Spleen (tissue), 11 donors: ENCODE measurements at regions not wholly inside any gene's neighbourhood (a gene's known extent, or its start where the extent isn't known, plus 50 kb on each side); places are given as distances from the start of the nearest gene placed in this dataset.
A peak's percentile ranks its signal among the peaks of the same experiment; 100 is the strongest.

Source experiments
- DNase-seq: peaks from one replicate; pipeline ENCODE4 v3.0.0-alpha.2; 2020
- H3K27ac ChIP-seq, 8 donors: fragments of 200-600 bp; sonication (generic) in 7 of 8; 1 replicate in 4 of 8; 2 replicates in 4 of 8; pipeline versions ENCODE4 v1.5.0 to v1.8.0; 2016 to 2021; ENCODE audit warnings: inconsistent platforms in 4 of 8, mild to moderate bottlenecking in 4 of 8, moderate library complexity in 1 of 8
- H3K27me3 ChIP-seq, 7 donors: fragments of 200-600 bp; sonication (generic) in 6 of 7; replicated peaks in 1 of 7; 1 replicate in 4 of 7; 2 replicates in 3 of 7; pipeline versions ENCODE4 v1.5.0 to v1.8.0; 2016 to 2021; ENCODE audit warnings: inconsistent platforms in 3 of 7, mild to moderate bottlenecking in 1 of 7
- H3K36me3 ChIP-seq, 6 donors: fragments of 200-600 bp; sonication (generic) in 5 of 6; 1 replicate in 4 of 6; 2 replicates in 2 of 6; pipeline versions ENCODE4 v1.5.0 to v1.8.0; 2016 to 2021; ENCODE audit warnings: inconsistent platforms in 2 of 6
- H3K4me1 ChIP-seq, 6 donors: fragments of 200-600 bp; sonication (generic) in 5 of 6; 1 replicate in 3 of 6; 2 replicates in 3 of 6; pipeline versions ENCODE4 v1.5.0 to v1.8.0; 2016 to 2021; ENCODE audit warnings: inconsistent platforms in 3 of 6
- H3K4me3 ChIP-seq, 8 donors: fragments of 200-600 bp; sonication (generic) in 7 of 8; 1 replicate in 4 of 8; 2 replicates in 4 of 8; pipeline versions ENCODE4 v1.5.0 to v1.8.0; 2016 to 2021; ENCODE audit warnings: inconsistent platforms in 4 of 8, mild to moderate bottlenecking in 4 of 8, moderate library complexity in 2 of 8
- H3K9me3 ChIP-seq, 8 donors: fragments of 200-600 bp; sonication (generic) in 7 of 8; 1 replicate in 4 of 8; 2 replicates in 4 of 8; pipeline versions ENCODE4 v1.5.0 to v1.8.0; 2016 to 2021; ENCODE audit warnings: inconsistent platforms in 4 of 8
- POLR2A ChIP-seq, 3 donors: fragments of 450-650 bp; IDR thresholded peaks; one replicate each; pipeline ENCODE4 v1.5.1; 2017; ENCODE audit warnings: antibody characterized with exemption in 3 of 3, mild to moderate bottlenecking in 1 of 3
- POLR2AphosphoS5 ChIP-seq, 3 donors: sonication (generic); formaldehyde crosslinking; IDR thresholded peaks; one replicate each; pipeline ENCODE4 v1.5.1; 2017; ENCODE audit warnings: antibody characterized with exemption in 3 of 3
- WGBS, 5 donors: extraction: QIAGEN DNeasy Blood & Tissue Kit in 3 of 5; methylation state at CpG; one replicate each; pipeline versions ENCODE4 v1.1.5 to v1.1.7; 2013 to 2018; 5-methylcytosine and 5-hydroxymethylcytosine counted together
- intact Hi-C: fragments of 100-400 bp; cut with DNase I; formaldehyde crosslinking; loops from one replicate; pipeline ENCODE4 v1.15.0; 2023; ENCODE audit warnings: low total_unique reads
- TF ChIP-seq, protein P1 (sequence below), 11 experiments: fragments of 200-600 bp in 7 of 11; fragments of 450-650 bp in 4 of 11; sonication (generic) in 4 of 11; IDR thresholded peaks in 8 of 11; conservative IDR thresholded peaks in 3 of 11; 1 replicate in 7 of 11; 2 replicates in 4 of 11; pipeline versions ENCODE4 v1.4.0 to v1.8.0; 2016 to 2021; ENCODE audit warnings: antibody characterized with exemption in 11 of 11, inconsistent platforms in 4 of 11, mild to moderate bottlenecking in 1 of 11
- donor health status: healthy with polysubstance abuse.
- donor health status: DM: no; HTN: no; CAD: no; lungs with moderate emphysema.
- donor health status: DM: no; HTN: no; CAD: no.
- donor health status: Bipolar disorder and iron deficiency.
- donor health status: healthy.
- donor health status: DM: no; HTN: no; CAD: no.
- donor health status: DM: yes; HTN: yes; CAD: no.

DNA sequence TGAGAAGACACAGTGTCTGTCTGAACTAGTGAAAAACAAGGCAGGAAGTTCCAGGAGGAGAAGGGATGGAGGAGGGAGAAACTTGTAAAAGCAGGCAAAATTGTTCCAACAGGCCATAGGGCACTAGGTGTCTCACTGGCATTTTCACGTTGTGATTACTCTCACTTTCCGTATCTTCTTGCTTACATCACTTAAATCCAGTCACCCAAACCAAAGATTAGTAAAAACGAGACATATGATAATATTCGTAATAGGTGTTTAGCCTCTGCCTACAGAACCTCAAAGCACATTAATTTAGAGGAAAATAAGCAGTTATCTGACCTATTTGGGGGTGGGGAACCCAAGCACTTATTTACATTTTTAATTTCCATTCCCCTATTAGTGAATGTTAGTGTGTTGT, 78.3 kb downstream of the POU3F3 start:
- H3K9me3 ChIP-seq: no peaks in the 10 kb centered on the region
- WGBS, 5 donors: 59 to 79% (median 69%) methylated on average over 4 of the region's 4 CpGs
- no peaks in the 10 kb centered on the region for H3K36me3 ChIP-seq
- H3K4me3 ChIP-seq: no peak overlapping the region
- intact Hi-C loops: no loop called here
- H3K27ac ChIP-seq: no peak overlapping the region
- H3K4me1 ChIP-seq: no peaks in the 10 kb centered on the region
- peaks cover 0 to 13% (median 0%) of the 10 kb centered on the region in 7 donors for H3K27me3 ChIP-seq
- no peak for DNase-seq
- TF ChIP-seq, protein P1, sequence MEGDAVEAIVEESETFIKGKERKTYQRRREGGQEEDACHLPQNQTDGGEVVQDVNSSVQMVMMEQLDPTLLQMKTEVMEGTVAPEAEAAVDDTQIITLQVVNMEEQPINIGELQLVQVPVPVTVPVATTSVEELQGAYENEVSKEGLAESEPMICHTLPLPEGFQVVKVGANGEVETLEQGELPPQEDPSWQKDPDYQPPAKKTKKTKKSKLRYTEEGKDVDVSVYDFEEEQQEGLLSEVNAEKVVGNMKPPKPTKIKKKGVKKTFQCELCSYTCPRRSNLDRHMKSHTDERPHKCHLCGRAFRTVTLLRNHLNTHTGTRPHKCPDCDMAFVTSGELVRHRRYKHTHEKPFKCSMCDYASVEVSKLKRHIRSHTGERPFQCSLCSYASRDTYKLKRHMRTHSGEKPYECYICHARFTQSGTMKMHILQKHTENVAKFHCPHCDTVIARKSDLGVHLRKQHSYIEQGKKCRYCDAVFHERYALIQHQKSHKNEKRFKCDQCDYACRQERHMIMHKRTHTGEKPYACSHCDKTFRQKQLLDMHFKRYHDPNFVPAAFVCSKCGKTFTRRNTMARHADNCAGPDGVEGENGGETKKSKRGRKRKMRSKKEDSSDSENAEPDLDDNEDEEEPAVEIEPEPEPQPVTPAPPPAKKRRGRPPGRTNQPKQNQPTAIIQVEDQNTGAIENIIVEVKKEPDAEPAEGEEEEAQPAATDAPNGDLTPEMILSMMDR (IDR thresholded peaks at IDR 0.05 in 8 of 11, conservative IDR thresholded peaks at IDR 0.05 in 3 of 11): no peak
- TF ChIP-seq POLR2A (IDR thresholded peaks at IDR 0.05): no peak
- TF ChIP-seq POLR2AphosphoS5 (IDR thresholded peaks at IDR 0.05): no peak

DNA sequence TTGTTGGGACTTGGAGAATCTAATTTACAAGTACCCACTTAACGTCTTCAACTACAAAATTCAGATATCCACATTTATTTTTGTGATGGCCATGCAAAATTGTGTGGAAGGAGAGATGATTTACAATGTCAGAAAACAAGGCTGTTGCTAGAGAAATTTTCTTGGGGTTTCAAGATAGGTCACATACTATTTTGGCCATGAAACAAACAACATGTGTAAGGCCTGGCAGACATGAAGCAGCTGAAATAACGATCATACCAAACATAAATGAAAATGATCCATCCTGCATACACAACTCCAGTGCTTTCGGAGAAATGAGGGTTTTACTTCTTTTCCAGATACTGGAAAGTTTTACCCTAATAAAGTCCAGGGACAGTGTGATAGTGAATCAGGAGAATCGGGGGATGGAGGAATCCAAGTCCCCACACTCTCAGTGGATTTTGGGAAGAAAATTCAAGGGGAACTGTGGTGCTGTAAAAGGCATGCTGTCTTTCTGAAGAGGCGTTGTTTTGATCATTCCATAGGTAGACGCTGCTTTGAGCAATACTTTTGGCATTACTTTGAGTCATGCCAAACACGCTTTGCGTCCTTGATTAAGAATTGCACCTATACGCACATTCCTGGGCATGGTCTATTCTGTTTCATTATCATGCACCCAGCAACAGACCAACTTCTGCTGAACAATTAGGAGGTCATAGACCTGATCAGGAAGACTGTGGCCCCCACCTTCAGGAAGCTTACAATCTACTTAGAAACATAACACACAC, 79.4 kb downstream of the POU3F3 start:
- intact Hi-C loops: no loop called here

DNA sequence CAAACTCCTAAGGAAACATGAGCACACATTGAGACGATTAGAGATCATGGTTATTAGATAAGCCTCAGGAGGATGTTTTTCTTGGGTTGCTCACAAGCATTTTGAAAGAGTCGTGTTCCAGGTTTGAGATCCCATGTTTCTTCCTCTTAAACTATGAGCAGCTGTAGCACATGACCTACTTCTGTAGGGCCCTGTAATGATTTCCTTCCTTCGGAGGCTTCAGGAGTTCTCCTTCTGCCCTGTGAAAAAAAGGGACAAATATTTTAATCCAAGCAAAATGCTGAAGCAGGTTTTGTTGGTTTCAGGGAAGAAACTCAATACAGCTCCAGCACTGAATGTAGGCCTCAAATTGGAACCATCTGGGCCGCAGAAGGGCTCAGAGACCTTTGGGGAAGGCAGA, 82.6 kb downstream of the POU3F3 start:
- 63 to 69% (median 66%) methylated on average over 4 of the region's 4 CpGs for WGBS, 5 donors
- Histone ChIP-seq H3K36me3 (no peaks in the 10 kb centered on the region), H3K4me1 (peaks cover 0 to 11% (median 0%) of the 10 kb centered on the region in 6 donors), H3K27ac (no peak overlapping the region), H3K9me3 (no peaks in the 10 kb centered on the region), H3K27me3 (no peaks in the 10 kb centered on the region), H3K4me3 (no peak overlapping the region)
- intact Hi-C loops: no loop called here
- DNase-seq: no peak
- TF ChIP-seq, protein P1 (IDR thresholded peaks at IDR 0.05 in 8 of 11, conservative IDR thresholded peaks at IDR 0.05 in 3 of 11): no peak
- no peak for TF ChIP-seq POLR2AphosphoS5 (IDR thresholded peaks at IDR 0.05)
- TF ChIP-seq POLR2A (IDR thresholded peaks at IDR 0.05): no peak

More for the DNA sequence above, 79.4 kb downstream of the POU3F3 start:
- no peak overlapping the region for H3K4me3 ChIP-seq
- no peak for TF ChIP-seq POLR2AphosphoS5 (IDR thresholded peaks at IDR 0.05)
- TF ChIP-seq POLR2A (IDR thresholded peaks at IDR 0.05): no peak
- TF ChIP-seq, protein P1 (IDR thresholded peaks at IDR 0.05 in 8 of 11, conservative IDR thresholded peaks at IDR 0.05 in 3 of 11): no peak
- peaks cover 0 to 6% (median 0%) of the 10 kb centered on the region in 6 donors for H3K4me1 ChIP-seq
- no peak for DNase-seq
- no peaks in the 10 kb centered on the region for H3K9me3 ChIP-seq
- no peak overlapping the region for H3K27ac ChIP-seq
- H3K36me3 ChIP-seq: no peaks in the 10 kb centered on the region
- H3K27me3 ChIP-seq: peaks cover 0 to 13% (median 0%) of the 10 kb centered on the region in 7 donors
- 87 to 92% (median 90%) methylated on average over 9 of the region's 9 CpGs for WGBS, 5 donors

DNA sequence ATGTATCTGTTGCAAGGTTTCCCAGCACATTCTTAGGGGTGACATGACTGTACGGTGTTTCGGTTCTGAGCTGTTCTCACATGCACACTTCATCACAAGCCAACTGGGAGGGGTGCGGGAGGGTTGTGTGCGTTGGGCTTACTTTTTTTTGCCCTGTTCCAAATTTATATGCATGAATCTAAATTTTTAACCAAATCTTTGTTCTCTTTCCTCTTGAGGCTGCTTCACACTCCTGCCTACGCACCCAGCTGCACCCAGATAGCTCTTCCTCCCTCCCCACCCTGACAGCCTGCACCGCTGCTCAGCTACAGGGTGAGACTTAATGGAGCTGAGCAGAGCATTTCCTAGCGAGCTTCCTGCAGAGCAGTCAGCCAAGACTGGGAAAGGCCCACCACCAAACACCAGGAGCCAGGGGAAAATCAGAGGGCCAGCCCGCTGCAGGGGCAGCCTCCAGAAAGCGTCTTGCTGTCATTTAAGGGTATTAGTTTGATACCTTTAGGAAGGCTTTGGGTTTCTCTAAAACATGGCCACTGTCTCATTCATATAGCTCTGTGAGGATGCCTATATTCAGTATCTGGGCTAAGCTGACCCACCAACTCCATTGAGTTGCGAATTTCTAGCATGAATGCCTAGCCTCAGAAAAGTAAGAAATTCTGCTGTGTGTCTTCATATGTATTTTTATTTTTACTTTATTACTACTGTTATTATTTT, 84.5 kb downstream of the POU3F3 start:
- intact Hi-C loops: no loop called here
- WGBS, 5 donors: 39 to 73% (median 56%) methylated on average over 10 of the region's 10 CpGs
- peaks cover 0 to 11% (median 0%) of the 10 kb centered on the region in 6 donors for H3K4me1 ChIP-seq
- no peak overlapping the region for H3K27ac ChIP-seq
- no peak for DNase-seq
- H3K9me3 ChIP-seq: no peaks in the 10 kb centered on the region
- no peaks in the 10 kb centered on the region for H3K27me3 ChIP-seq
- H3K4me3 ChIP-seq: peak overlapping the region in 1 of 8 donors; percentile 29
- no peaks in the 10 kb centered on the region for H3K36me3 ChIP-seq
- peak in 1 of 3 donors; percentile 46 for TF ChIP-seq POLR2AphosphoS5 (IDR thresholded peaks at IDR 0.05)
- TF ChIP-seq, protein P1 (IDR thresholded peaks at IDR 0.05 in 8 of 11, conservative IDR thresholded peaks at IDR 0.05 in 3 of 11): no peak
